ENCODE measurements at regions not wholly inside any gene's neighbourhood (a gene's known extent, or its start where the extent isn't known, plus 50 kb on each side); places are given as distances from the start of the nearest gene placed in this dataset.
A peak's percentile ranks its signal among the peaks of the same experiment; 100 is the strongest.

GRCh38 chrX:130974323-130974722, 71.3 kb upstream of the ENOX2 start:
- intact Hi-C loops (cut with DNase I): no loop called here
- no peak for DNase-seq

- peak in 3 of 10 donors; percentile 8 to 19 (median 9) for DNase-seq
- intact Hi-C loops (cut with DNase I): loop anchor here (5.0 kb wide), 2 partner anchors 656 to 701 kb away; no protein-coding TSS in a partner anchor
Measured at GRCh38 chrX:130975947-130976346, 72.9 kb upstream of the ENOX2 start.

- DNase-seq: no peak
Measured at GRCh38 chrX:130981836-130982235, 76.3 kb upstream of the ARHGAP36 start.

GRCh38 chrX:130984782-130985181, 73.4 kb upstream of the ARHGAP36 start:
- DNase-seq: no peak
- intact Hi-C loops (cut with DNase I): no loop called here

More at GRCh38 chrX:130981836-130982235, 76.3 kb upstream of the ARHGAP36 start:
- intact Hi-C loops (cut with DNase I): no loop called here

GRCh38 chrX:130987241-130987640, 70.9 kb upstream of the ARHGAP36 start:
- DNase-seq: no peak
- intact Hi-C loops (cut with DNase I): no loop called here

GRCh38 chrX:130990723-130991122, 67.4 kb upstream of the ARHGAP36 start:
- no peak for DNase-seq
- intact Hi-C loops (cut with DNase I): no loop called here

GRCh38 chrX:130994671-130995070, 63.5 kb upstream of the ARHGAP36 start:
- no peak for DNase-seq
- intact Hi-C loops (cut with DNase I): no loop called here

- intact Hi-C loops (cut with DNase I): no loop called here
- DNase-seq: no peak
Measured at GRCh38 chrX:130995439-130995838, 62.7 kb upstream of the ARHGAP36 start.

GRCh38 chrX:130997314-130997713, 60.8 kb upstream of the ARHGAP36 start:
- no peak for DNase-seq
- intact Hi-C loops (cut with DNase I): no loop called here

GRCh38 chrX:130999360-130999759, 58.8 kb upstream of the ARHGAP36 start:
- DNase-seq: no peak
- intact Hi-C loops (cut with DNase I): no loop called here

Data from posterior cingulate gyrus (tissue), 11 donors.